HEK293 (cell line): ENCODE measurements at regions not wholly inside any gene's neighbourhood (a gene's known extent, or its start where the extent isn't known, plus 50 kb on each side); places are given as distances from the start of the nearest gene placed in this dataset.

Source experiments
- CTCF ChIA-PET: fragments of 350-600 bp; formaldehyde crosslinking; extraction: SDS; loops from one replicate; lab custom pipeline; 2021; ENCODE audit warnings: antibody characterized with exemption; lab: Yijun Ruan, JAX
- POLR2A ChIA-PET: fragments of 300-600 bp; formaldehyde crosslinking; extraction: SDS; loops from one replicate; lab custom pipeline; 2020; ENCODE audit warnings: antibody characterized with exemption, inconsistent platforms; lab: Yijun Ruan, JAX
- H3K27ac ChIP-seq: fragments of 200-500 bp; sonication (Bioruptor generic); 2 replicates; pipeline ENCODE4 v1.5.1; 2014; ENCODE audit warnings: low read depth, low read length, control low read depth, inconsistent platforms; ENCODE audit errors: extremely low read depth
- H3K36me3 ChIP-seq, 2 experiments: fragments of 200-500 bp in 1 of 2; sonication (Bioruptor generic) in 1 of 2; 1 replicate in 1 of 2; 2 replicates in 1 of 2; pipeline ENCODE4 v1.5.1; 2014 to 2017; ENCODE audit warnings: inconsistent platforms in 2 of 2, low read length in 2 of 2; ENCODE audit not compliant: control insufficient read depth in 2 of 2, insufficient read depth in 1 of 2
- H3K4me1 ChIP-seq: fragments of 200-500 bp; sonication (Bioruptor generic); 2 replicates; pipeline ENCODE4 v1.5.1; 2014; ENCODE audit warnings: mild to moderate bottlenecking, low read length, inconsistent platforms; ENCODE audit not compliant: control insufficient read depth, insufficient read depth
- H3K4me3 ChIP-seq: 2 replicates; pipeline ENCODE4 v1.5.1; 2011; ENCODE audit warnings: low read depth, mild to moderate bottlenecking, control low read depth, low read length, moderate library complexity
- H3K9me3 ChIP-seq: fragments of 200-500 bp; sonication (Bioruptor generic); 2 replicates; pipeline ENCODE4 v1.5.1; 2014; ENCODE audit warnings: low read depth, low read length, inconsistent platforms; ENCODE audit not compliant: control insufficient read depth, insufficient read depth
- KLF9 ChIP-seq: fragments of 450-650 bp; formaldehyde crosslinking; IDR thresholded peaks from 2 replicates; pipeline ENCODE4 v1.5.1; 2016; ENCODE audit warnings: missing biosample characterization, missing genetic modification characterization, low read depth
- MYNN ChIP-seq: fragments of 450-650 bp; formaldehyde crosslinking; IDR thresholded peaks from 2 replicates; pipeline ENCODE4 v1.5.1; 2016; ENCODE audit warnings: missing biosample characterization, missing genetic modification characterization, borderline replicate concordance
- MZF1 ChIP-seq: fragments of 450-650 bp; formaldehyde crosslinking; IDR thresholded peaks from 2 replicates; pipeline ENCODE4 v1.5.1; 2017; ENCODE audit warnings: missing biosample characterization, missing genetic modification characterization, borderline replicate concordance
- PATZ1 ChIP-seq: fragments of 450-650 bp; formaldehyde crosslinking; IDR thresholded peaks from 2 replicates; pipeline ENCODE4 v1.5.1; 2016; ENCODE audit warnings: missing biosample characterization, missing genetic modification characterization
- SETDB1 ChIP-seq: IDR thresholded peaks from one replicate; pipeline ENCODE4 v1.6.1; 2017; ENCODE audit warnings: mild to moderate bottlenecking, low read length, moderate library complexity, mixed read lengths; ENCODE audit not compliant: insufficient read length
- TRIM28 ChIP-seq: IDR thresholded peaks from 2 replicates; pipeline ENCODE4 v1.6.1; 2011; ENCODE audit warnings: low read length, control low read depth, borderline replicate concordance
- ZBTB7A ChIP-seq: fragments of 450-650 bp; formaldehyde crosslinking; IDR thresholded peaks from 2 replicates; pipeline ENCODE4 v1.5.1; 2016; ENCODE audit warnings: low read depth, missing biosample characterization, missing genetic modification characterization
- ZFP69B ChIP-seq: fragments of 450-650 bp; formaldehyde crosslinking; IDR thresholded peaks from 2 replicates; pipeline ENCODE4 v1.5.1; 2016; ENCODE audit warnings: missing biosample characterization, missing genetic modification characterization
- ZNF112 ChIP-seq: fragments of 450-650 bp; formaldehyde crosslinking; IDR thresholded peaks from 2 replicates; pipeline ENCODE4 v1.5.0; 2017; ENCODE audit warnings: missing biosample characterization, missing genetic modification characterization
- ZNF221 ChIP-seq: fragments of 450-650 bp; formaldehyde crosslinking; IDR thresholded peaks from 2 replicates; pipeline ENCODE4 v1.5.1; 2017; ENCODE audit warnings: missing biosample characterization, missing genetic modification characterization, borderline replicate concordance
- ZNF239 ChIP-seq: fragments of 450-650 bp; formaldehyde crosslinking; IDR thresholded peaks from 2 replicates; pipeline ENCODE4 v1.5.1; 2016; ENCODE audit warnings: missing biosample characterization, missing genetic modification characterization
- ZNF366 ChIP-seq: fragments of 450-650 bp; formaldehyde crosslinking; conservative IDR thresholded peaks from 2 replicates; pipeline ENCODE4 v1.5.1; 2016; ENCODE audit warnings: missing biosample characterization, missing genetic modification characterization
- ZNF518A ChIP-seq: fragments of 450-650 bp; formaldehyde crosslinking; conservative IDR thresholded peaks from 2 replicates; pipeline ENCODE4 v1.5.1; 2016; ENCODE audit warnings: low read depth, missing biosample characterization, missing genetic modification characterization
- ZNF629 ChIP-seq: fragments of 450-650 bp; formaldehyde crosslinking; IDR thresholded peaks from 2 replicates; pipeline ENCODE4 v1.5.1; 2017; ENCODE audit warnings: missing biosample characterization, missing genetic modification characterization
- ZNF704 ChIP-seq: fragments of 450-650 bp; formaldehyde crosslinking; IDR thresholded peaks from 2 replicates; pipeline ENCODE4 v1.5.1; 2016; ENCODE audit warnings: missing biosample characterization, missing genetic modification characterization
- ZSCAN23 ChIP-seq: fragments of 450-650 bp; formaldehyde crosslinking; IDR thresholded peaks from 2 replicates; pipeline ENCODE4 v1.5.1; 2016; ENCODE audit warnings: missing biosample characterization, missing genetic modification characterization
- ZSCAN30 ChIP-seq: fragments of 450-650 bp; IDR thresholded peaks from 2 replicates; pipeline ENCODE4 v1.5.1; 2018; ENCODE audit warnings: missing biosample characterization, mild to moderate bottlenecking, missing genetic modification characterization, moderate library complexity

GRCh38 chr6:73901311-73901710, 205.3 kb downstream of the CD109 start:
- CTCF ChIA-PET = no interaction called here

More at GRCh38 chr6:73901311-73901710, 205.3 kb downstream of the CD109 start:
- H3K4me3 ChIP-seq = no peak overlapping the region
- POLR2A ChIA-PET = no interaction called here
- H3K4me1 ChIP-seq = no peaks in the 10 kb centered on the region
- no peaks in the 10 kb centered on the region for H3K36me3 ChIP-seq
- H3K9me3 ChIP-seq = no peaks in the 10 kb centered on the region
- H3K27ac ChIP-seq = no peak overlapping the region
- TF ChIP-seq ZSCAN23 (tag by site-specific recombination) (no peak), ZNF629 (tag by site-specific recombination) (no peak), SETDB1 (no peak), KLF9 (tag by site-specific recombination) (no peak), ZNF221 (no peak), PATZ1 (tag by site-specific recombination) (no peak), MYNN (tag by site-specific recombination) (no peak), ZNF518A (no peak), ZNF704 (no peak), ZBTB7A (tag by site-specific recombination) (no peak), TRIM28 (no peak), ZNF239 (tag by site-specific recombination) (no peak), MZF1 (no peak), ZSCAN30 (tag by site-specific recombination) (no peak), ZFP69B (tag by site-specific recombination) (no peak), ZNF366 (no peak), ZNF112 (no peak)
